Stimulated activated naive CD8-positive, alpha-beta T cell treated with anti-CD3 and anti-CD28 coated beads, Interleukin-15, amount 100 ng/mL, for 72 hours (primary cell): ENCODE measurements at regions not wholly inside any gene's neighbourhood (a gene's known extent, or its start where the extent isn't known, plus 50 kb on each side); places are given as distances from the start of the nearest gene placed in this dataset.
"Not testable (repeated sequence)": the region's sequence is repeated elsewhere in the genome, so short reads cannot be mapped to it uniquely, and the experiment has no call there.

ENCODE experiments used
- ATAC-seq: fragments of 150-1000 bp; cut with Tn5 transposase; 2 replicates; pipeline ENCODE4 v1.10.0; 2021; ENCODE audit warnings: mild to moderate bottlenecking, moderate library complexity
- DNase-seq, 2 donors: peaks; one replicate each; pipeline ENCODE4 v3.0.0; 2021 to 2022
- H3K27ac Mint-ChIP-seq, 2 donors: one replicate each; pipeline ENCODE4 v1.8.0; 2022; ENCODE audit warnings: mild to moderate bottlenecking in 2 of 2, mixed read lengths in 2 of 2, moderate library complexity in 2 of 2
- H3K27me3 Mint-ChIP-seq: one replicate; pipeline ENCODE4 v1.8.0; 2022; ENCODE audit warnings: mixed read lengths
- H3K4me1 Mint-ChIP-seq: one replicate; pipeline ENCODE4 v1.8.0; 2022; ENCODE audit warnings: mild to moderate bottlenecking, mixed read lengths
- H3K4me3 Mint-ChIP-seq, 2 donors: one replicate each; pipeline ENCODE4 v1.8.0; 2022; ENCODE audit warnings: mild to moderate bottlenecking in 2 of 2, mixed read lengths in 2 of 2, moderate library complexity in 1 of 2
- H3K9me3 Mint-ChIP-seq, 2 donors: one replicate each; pipeline ENCODE4 v1.8.0; 2022; ENCODE audit warnings: mixed read lengths in 2 of 2

DNA sequence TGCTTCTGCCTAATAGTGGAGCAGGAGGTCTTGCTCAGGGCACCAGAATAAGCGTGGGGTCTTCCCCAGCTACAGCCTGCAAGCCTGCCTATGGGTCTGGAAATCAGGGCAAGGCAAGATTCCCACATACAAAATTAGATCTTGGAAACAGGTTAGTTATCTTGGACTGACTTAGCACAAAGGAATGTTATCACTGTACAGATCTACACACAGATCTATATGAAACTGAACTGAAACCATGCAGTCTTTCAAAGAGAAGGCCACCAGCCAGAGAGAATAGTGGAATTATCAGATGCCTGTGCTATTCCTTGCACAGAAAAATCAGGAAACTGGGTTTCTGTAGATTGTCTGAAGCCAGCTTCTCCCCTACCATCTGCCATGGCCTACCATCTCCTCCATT is 585.7 kb downstream of the ACTL7B start:
- no peak for ATAC-seq
- H3K4me1 Mint-ChIP-seq: no peaks in the 10 kb centered on the region
- DNase-seq: no peak
- H3K9me3 Mint-ChIP-seq: peaks cover 12 to 31% of the 10 kb centered on the region in 2 donors
- no peaks in the 10 kb centered on the region for H3K27me3 Mint-ChIP-seq
- no peak overlapping the region for H3K4me3 Mint-ChIP-seq
- no peak overlapping the region for H3K27ac Mint-ChIP-seq

DNA sequence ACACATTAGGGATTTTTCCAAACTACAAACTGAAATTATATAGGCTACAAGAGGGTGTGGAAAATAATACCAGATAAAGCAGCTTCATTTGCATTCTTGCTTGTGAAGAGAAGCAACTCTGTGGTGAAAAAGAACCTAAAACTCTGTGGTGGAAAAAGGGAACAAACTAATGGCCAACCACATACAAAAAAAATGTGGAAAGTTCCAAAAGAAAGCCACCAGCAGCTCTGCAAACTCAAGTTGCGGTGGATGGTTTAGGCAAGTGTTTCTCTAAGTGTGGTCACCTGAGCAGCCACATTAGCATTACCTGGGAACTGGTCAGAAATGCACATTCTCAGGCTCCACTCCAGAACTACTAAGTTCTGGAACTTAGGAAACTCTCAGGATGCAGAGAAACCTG is 586.4 kb downstream of the ACTL7B start:
- Mint-ChIP-seq H3K4me1 (no peaks in the 10 kb centered on the region), H3K9me3 (peaks cover 12 to 26% of the 10 kb centered on the region in 2 donors), H3K4me3 (no peak overlapping the region), H3K27ac (no peak overlapping the region), H3K27me3 (no peaks in the 10 kb centered on the region)
- no peak for DNase-seq
- no peak for ATAC-seq

DNA sequence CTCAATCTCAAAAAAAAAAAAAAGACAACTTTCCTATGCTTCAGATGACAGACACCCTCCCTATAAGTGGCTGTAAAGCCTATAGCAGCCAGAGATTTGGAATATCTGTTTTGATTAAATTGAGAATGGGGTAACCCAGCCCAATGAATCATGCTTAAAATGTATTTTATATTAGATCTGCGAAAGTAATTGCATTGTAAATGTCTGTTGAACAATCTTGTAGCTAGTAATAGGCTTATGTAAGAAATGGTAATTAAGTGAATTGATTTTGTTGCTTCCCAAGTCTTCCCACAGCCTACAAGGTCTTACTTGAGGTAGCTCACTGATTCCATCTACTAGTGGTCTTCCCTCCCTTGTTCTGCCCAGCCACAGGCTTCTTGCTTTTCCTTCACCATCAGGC is 590.7 kb downstream of the ACTL7B start:
- peaks cover 12 to 23% of the 10 kb centered on the region in 2 donors for H3K9me3 Mint-ChIP-seq

DNA sequence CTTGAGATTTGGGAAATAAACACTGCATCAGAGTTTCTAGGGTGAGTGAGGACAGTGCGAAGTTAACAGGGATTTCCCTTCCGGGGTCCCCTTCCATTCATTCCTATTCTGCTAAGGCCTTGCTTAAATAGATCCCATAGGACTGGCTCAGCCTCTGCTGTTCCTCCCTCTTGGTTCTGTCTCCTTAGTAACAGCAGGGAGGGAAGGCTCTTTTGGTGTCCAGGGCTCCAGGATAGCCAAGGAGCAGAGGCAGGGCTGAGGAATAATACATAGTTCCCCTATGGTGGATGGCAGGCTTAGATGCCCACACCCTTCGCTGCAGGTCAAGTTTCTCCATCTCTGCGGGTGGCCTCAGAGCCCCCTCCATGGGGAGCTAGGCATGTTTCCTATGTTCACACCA is 591.7 kb downstream of the ACTL7B start:
- Mint-ChIP-seq H3K9me3 (peaks cover 12 to 23% of the 10 kb centered on the region in 2 donors), H3K4me1 (no peaks in the 10 kb centered on the region), H3K4me3 (no peak overlapping the region), H3K27me3 (no peaks in the 10 kb centered on the region), H3K27ac (no peak overlapping the region)
- no peak for DNase-seq
- no peak for ATAC-seq

More for the DNA sequence above, 590.7 kb downstream of the ACTL7B start:
- Mint-ChIP-seq H3K27me3 (no peaks in the 10 kb centered on the region), H3K4me3 (no peak overlapping the region), H3K27ac (no peak overlapping the region), H3K4me1 (no peaks in the 10 kb centered on the region)
- ATAC-seq (no peak), DNase-seq (no peak)

DNA sequence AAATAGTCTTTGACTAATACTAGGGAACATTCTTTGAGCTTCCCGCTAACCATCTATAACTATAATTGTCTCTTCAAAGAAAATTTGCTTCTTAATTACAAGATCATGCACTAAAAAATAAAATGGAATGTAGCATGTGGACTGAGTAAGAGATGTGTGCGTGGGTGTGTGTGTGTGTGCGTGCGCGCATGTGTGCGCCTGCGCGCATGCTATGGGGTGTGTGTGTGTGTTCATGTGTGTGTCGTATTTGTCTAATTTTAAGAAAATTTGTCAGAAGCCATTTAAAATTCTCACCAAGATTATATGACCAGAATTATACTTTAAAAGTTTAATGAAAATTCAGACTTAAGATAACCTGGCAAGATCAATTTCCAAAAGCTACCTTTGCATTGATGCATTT is 593.0 kb downstream of the ACTL7B start:
- no peak overlapping the region for H3K27ac Mint-ChIP-seq
- H3K4me1 Mint-ChIP-seq: no peaks in the 10 kb centered on the region
- H3K9me3 Mint-ChIP-seq: peaks cover 7 to 15% of the 10 kb centered on the region in 2 donors
- H3K27me3 Mint-ChIP-seq: no peaks in the 10 kb centered on the region
- H3K4me3 Mint-ChIP-seq: no peak overlapping the region
- DNase-seq: no peak
- ATAC-seq: no peak

DNA sequence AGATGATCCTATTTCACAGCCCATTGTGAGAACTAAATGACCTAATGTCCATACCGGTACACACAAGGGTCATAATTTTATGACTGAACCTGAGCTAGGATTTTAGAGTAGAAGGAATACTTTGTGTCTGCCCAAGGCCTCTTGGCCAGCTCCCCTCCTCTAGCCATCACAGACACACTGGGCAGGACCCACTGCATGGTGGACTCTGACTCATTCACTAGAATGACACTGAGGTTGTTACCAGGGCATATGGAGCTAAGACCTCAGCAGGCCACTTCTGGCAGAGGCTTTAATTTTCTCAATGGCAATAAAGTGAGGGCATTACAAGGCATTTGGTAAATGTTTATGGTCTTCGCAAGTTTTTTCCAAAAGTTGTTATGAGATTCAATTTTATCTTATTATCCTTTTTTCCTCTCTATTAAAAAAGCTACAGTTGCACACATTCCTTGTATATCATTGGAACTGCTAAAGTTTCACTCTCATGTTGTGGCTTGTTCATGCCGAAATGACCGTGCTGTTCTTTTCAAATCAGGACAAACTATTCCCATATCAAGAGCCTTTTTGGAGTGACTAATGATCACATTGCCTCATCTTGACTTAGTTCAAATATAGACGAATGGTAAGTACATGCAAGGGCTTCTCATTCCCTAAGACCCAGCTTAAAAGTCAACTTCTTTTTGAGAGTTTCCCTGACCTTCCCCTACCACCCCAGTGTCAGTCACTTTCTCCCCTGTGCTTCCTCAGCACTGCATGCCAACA is 595.7 kb downstream of the ACTL7B start:
- Mint-ChIP-seq H3K4me1 (no peaks in the 10 kb centered on the region), H3K4me3 (no peak overlapping the region), H3K9me3 (no peaks in the 10 kb centered on the region), H3K27ac (no peak overlapping the region), H3K27me3 (no peaks in the 10 kb centered on the region)
- ATAC-seq (no peak), DNase-seq (no peak)

DNA sequence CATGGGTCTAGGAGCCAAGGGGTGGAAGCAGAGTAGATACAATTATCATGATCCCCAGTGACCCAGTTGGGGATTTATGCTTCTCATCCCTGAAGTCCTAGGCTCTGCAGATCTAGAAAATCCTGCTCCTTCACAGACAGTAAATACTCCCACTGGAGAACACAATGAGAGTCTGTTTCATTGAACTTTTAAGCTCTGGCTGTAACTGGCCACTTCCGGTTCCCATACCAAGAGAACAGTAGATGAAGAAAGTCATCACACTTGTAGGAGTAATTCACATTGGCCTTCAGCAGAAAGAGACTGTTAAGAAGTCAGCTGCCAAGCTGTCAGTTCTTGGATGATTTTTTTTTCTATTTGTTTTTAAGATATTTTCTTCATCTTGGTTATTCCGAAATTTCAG is 597.1 kb downstream of the ACTL7B start:
- Mint-ChIP-seq H3K4me3 (no peak overlapping the region), H3K27me3 (no peaks in the 10 kb centered on the region), H3K9me3 (no peaks in the 10 kb centered on the region), H3K4me1 (no peaks in the 10 kb centered on the region), H3K27ac (no peak overlapping the region)
- DNase-seq (no peak), ATAC-seq (no peak)

DNA sequence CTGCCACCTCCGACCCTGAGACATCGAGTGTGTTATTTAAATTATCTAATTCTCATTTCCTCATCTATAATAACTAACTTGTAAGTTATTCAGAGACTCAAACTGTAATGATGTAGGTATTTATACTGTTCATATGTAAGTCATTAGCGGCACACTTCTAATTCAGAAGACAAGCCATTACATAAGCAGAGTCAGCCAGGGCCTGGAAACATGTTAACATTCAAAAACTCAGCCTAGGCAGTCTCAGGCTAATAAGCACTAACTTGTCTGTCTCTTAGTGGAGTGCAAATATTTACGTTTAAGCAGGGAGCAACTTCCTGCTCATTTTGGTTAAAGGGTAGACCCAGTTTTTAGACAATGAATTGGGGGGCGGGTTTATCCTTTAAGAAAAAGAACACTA is 598.4 kb downstream of the ACTL7B start:
- no peak for DNase-seq
- Mint-ChIP-seq H3K27ac (no peak overlapping the region), H3K9me3 (peaks cover 0 to 4% of the 10 kb centered on the region in 2 donors), H3K4me1 (no peaks in the 10 kb centered on the region), H3K4me3 (no peak overlapping the region), H3K27me3 (no peaks in the 10 kb centered on the region)
- ATAC-seq: no peak

DNA sequence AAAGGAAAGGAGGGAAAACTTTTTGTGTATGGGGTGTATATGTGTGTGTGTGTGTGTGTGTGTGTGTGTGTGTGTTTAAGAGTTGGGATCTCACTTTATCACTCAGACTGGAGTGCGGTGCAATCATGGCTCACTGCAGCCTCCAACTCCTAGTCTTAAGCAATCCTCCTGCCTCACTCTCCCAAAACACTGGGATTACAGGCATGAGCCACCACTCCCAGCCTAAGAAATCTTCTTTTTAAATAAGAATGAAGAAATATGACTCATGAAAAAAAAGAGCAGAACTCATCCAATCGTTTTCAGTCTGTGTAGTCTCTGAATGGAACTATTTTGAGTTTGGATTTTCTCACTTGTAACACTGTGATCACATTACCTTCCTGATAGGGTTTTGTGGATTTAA is 601.5 kb downstream of the ACTL7B start:
- no peaks in the 10 kb centered on the region for H3K4me1 Mint-ChIP-seq
- no peaks in the 10 kb centered on the region for H3K27me3 Mint-ChIP-seq
- no peak overlapping the region for H3K27ac Mint-ChIP-seq
- H3K4me3 Mint-ChIP-seq: no peak overlapping the region
- no peak for ATAC-seq
- peaks cover 0 to 8% of the 10 kb centered on the region in 2 donors for H3K9me3 Mint-ChIP-seq
- no peak for DNase-seq

DNA sequence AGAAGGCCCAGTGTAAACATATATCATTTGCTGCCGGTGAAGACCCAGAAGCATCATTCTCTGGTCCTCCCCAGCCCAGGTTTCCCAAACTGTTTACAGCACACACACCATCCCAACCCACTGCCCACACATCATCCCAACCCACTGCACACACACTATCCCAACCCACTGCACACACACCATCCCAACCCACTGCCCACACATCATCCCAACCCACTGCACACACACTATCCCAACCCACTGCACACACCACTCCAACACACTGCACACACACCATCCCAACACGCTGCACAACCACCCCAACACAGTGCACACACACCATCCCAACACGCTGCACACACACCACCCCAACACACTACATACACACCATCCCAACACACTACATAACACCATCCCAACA is 608.4 kb downstream of the ACTL7B start:
- not testable (repeated sequence) for ATAC-seq, H3K4me1 Mint-ChIP-seq, H3K27ac Mint-ChIP-seq, H3K9me3 Mint-ChIP-seq, DNase-seq, H3K27me3 Mint-ChIP-seq, H3K4me3 Mint-ChIP-seq

DNA sequence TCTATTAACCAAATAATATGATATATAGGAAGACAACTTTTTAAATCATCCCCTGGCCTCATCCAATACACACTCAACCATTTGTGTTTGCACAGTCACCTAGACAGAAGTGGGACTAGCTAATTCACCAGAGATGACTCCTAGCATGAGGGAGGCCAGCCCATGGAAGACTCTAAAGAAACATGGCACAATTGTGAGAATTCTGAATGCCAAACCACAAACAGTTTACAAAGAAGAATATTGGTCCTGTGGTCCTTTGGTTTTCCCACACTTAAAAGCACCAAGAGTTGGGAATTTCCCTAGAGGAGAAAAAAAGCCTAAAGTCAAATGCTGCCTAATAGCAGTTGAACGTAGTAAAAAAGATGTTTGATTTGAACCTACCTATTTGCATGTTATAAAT is 609.9 kb downstream of the ACTL7B start:
- no peaks in the 10 kb centered on the region for H3K4me1 Mint-ChIP-seq
- H3K9me3 Mint-ChIP-seq: no peaks in the 10 kb centered on the region
- no peaks in the 10 kb centered on the region for H3K27me3 Mint-ChIP-seq
- no peak for DNase-seq
- H3K27ac Mint-ChIP-seq: no peak overlapping the region
- H3K4me3 Mint-ChIP-seq: no peak overlapping the region
- no peak for ATAC-seq

DNA sequence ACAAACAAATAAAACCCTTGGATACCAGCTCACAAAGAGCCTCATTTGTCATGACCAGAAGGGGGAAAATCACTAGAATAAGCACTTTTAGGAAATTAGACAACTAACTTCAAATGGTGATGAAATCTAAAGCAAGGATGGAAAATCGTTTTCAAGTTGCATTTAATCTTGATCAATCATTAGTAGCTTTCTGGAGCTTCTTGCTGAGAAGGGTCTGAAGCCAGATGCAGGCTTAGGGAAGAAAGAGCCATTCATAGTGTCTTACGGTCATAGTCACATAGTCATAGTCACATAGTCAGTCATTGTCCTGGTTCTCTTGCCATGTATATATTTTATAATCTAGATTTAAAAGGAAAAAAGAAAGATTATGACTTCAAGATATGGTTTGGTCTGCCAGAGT is 610.5 kb downstream of the ACTL7B start:
- H3K4me3 Mint-ChIP-seq: no peak overlapping the region
- DNase-seq: no peak
- no peaks in the 10 kb centered on the region for H3K27me3 Mint-ChIP-seq
- H3K27ac Mint-ChIP-seq: peak overlapping the region in 1 of 2 donors; percentile 22
- no peaks in the 10 kb centered on the region for H3K9me3 Mint-ChIP-seq
- H3K4me1 Mint-ChIP-seq: no peaks in the 10 kb centered on the region
- ATAC-seq: no peak

DNA sequence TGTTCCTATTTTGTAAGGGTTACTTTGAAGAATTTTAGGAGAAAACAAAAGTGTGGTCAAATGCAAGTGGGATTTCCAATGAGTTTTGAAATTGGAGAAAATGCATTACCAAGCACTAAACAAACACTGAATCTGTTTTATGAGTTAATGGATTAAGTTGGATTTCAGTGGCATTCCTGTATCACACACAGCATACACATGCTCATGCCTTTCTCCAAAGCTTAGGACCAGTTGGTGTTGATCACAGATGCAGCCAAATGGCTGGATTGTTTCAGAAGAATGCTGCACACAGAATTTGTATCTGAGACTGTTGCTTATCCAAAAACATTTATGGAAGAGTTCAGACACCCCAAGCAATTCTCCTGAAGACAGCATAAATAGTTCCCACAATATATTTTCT is 611.1 kb downstream of the ACTL7B start:
- Mint-ChIP-seq H3K4me1 (no peaks in the 10 kb centered on the region), H3K4me3 (no peak overlapping the region), H3K9me3 (no peaks in the 10 kb centered on the region), H3K27me3 (no peaks in the 10 kb centered on the region), H3K27ac (no peak overlapping the region)
- DNase-seq (no peak), ATAC-seq (no peak)

DNA sequence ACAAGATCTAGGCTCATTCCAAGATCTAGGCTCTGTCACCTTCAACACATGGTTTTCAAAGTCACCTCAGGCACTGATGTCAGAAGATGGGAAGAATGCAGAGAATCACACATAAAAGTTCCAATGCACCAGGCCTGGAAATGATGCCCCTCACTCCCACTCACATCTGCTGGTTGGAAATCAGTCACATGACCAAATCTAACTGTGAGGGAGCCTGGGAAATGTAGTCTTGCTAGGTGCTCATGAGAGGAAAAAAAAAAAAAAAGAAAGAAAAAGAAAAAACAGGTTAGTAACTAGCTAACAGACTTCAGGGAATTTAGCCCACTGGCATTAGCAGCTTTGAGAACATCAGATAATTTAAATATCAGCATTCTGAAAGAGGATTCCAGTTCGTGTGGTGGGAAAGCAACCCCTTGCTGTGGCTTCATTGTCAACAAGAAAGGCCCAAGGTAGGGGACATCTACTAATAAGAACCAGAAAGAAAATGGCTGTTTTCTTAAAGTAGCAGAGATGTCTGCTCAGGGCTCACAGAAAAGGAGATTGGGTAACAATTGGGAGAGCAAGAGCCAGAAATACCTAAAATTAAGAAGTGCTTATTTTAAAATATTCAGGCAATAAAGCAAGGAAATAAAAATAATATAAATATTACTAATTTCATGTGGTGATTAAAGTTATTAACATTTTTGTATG is 614.3 kb downstream of the ACTL7B start:
- no peak for DNase-seq
- H3K4me1 Mint-ChIP-seq: no peaks in the 10 kb centered on the region
- ATAC-seq: no peak
- H3K9me3 Mint-ChIP-seq: peaks cover 0 to 7% of the 10 kb centered on the region in 2 donors
- H3K4me3 Mint-ChIP-seq: no peak overlapping the region
- no peaks in the 10 kb centered on the region for H3K27me3 Mint-ChIP-seq
- H3K27ac Mint-ChIP-seq: no peak overlapping the region

DNA sequence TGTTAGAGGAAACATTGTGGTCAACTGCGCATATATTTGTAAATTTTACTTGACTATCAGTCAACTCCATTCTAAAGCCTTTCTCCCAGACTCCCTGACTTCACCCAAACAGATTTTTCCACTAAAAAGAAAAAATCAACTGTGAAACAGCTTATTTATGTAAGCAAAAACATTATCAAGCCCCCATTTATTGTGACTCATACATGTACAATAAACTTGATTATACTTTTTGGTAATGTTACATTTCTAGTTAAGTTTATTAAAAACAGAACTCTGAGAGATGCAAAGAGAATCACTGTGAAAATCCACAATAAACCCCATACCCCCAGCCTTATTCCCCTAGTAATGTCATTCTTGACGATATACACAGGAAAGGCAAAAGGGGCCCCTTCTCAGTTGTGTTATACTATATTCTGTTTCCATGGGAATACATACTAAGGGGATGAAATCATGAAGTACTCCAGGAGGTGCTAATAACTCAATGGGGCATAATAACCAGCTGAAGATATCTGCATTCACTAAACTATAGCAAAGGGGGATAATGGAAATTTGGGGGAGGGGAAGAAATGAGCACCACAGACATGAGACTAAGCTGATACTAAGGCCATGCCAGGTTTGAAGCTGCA is 616.0 kb downstream of the ACTL7B start:
- H3K27ac Mint-ChIP-seq: no peak overlapping the region
- ATAC-seq (no peak), DNase-seq (no peak)
- no peak overlapping the region for H3K4me3 Mint-ChIP-seq
- H3K27me3 Mint-ChIP-seq: no peaks in the 10 kb centered on the region
- H3K4me1 Mint-ChIP-seq: no peaks in the 10 kb centered on the region
- peaks cover 0 to 18% of the 10 kb centered on the region in 2 donors for H3K9me3 Mint-ChIP-seq

DNA sequence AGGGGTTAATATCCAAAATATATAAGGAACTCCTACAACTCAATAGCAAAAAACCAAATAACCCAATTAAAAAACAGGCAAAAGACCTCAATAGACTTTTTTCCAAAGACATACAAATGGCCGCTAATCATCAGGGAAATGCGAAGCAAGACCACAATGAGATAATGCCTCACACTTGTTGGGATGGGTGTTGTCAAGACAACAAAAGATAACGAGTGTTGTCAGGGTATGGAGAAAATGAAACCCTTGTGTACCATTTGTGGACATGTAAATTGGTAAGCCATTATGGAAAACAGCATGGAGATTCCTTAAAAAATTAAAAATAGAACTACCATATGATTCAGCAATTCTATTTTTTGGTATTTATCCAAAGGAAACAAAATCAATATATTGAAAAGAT is 620.2 kb downstream of the ACTL7B start:
- no peak overlapping the region for H3K27ac Mint-ChIP-seq
- peaks cover 0 to 42% of the 10 kb centered on the region in 2 donors for H3K9me3 Mint-ChIP-seq
- ATAC-seq (no peak), DNase-seq (no peak)
- no peaks in the 10 kb centered on the region for H3K27me3 Mint-ChIP-seq
- no peaks in the 10 kb centered on the region for H3K4me1 Mint-ChIP-seq
- H3K4me3 Mint-ChIP-seq: no peak overlapping the region
